ENCODE measurements at regions not wholly inside any gene's neighbourhood (a gene's known extent, or its start where the extent isn't known, plus 50 kb on each side); places are given as distances from the start of the nearest gene placed in this dataset.

DNA sequence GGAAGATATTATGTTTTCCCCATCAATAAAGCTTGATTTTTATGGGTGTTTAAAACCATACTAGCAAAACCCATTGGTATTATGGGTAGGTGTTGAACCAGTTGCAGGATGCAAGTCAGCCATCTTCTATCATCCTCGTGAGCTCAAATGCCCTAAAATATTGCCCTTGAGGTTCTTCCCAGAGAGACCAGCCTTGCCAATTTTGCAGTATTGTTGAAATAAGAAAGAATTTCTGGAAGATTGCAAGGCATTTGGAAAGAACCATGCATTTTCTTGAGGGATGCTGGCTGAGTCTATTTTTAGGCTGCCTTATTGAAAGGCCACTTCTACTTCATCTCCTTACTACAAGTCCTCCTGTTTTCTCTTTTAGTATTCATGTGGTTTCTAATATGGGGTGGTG, 60.9 kb upstream of the SOD3 start:
- TF ChIP-seq CTCF (conservative IDR thresholded peaks at IDR 0.05; ENCODE audit: low read length) (no peak), EZH2phosphoT487 (IDR thresholded peaks at IDR 0.05; ENCODE audit: borderline replicate concordance) (no peak)

Measured in Loucy (cell line).